ENCODE measurements at regions not wholly inside any gene's neighbourhood (a gene's known extent, or its start where the extent isn't known, plus 50 kb on each side); places are given as distances from the start of the nearest gene placed in this dataset.

DNA sequence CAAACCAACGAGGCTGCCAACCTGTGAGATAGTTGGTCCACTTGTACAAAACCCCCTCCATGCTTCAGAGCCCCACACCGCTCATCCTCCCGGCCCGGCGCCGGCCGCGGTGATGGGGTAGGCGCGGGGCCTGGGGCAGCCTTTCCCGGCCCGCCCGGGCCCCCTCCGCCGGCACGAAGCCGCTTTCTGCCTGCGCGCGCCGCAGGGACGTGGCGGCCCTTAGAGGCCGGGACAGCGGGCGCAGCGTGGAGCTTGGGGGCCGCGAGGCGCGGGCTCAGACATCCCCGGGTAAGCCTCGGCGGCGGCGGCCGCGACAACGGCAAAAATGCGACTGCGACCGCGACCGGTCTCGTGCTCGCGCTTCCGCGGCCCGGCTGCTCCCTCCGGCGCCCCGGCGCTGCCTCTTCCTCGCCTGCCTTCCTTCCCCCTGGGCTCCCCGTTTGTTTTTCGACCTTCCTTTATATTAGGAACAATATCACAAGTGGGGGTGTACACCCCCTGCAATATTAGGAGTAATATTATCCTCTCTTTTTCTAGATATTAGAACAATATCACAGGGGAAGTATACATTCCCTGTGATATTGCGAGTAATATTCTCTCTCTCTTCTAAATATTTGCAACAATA lies 53.9 kb upstream of the CEACAM21 start:
- ChIA-PET POLR2A (interaction anchor here (0.6 to 1.1 kb wide), 2 partner anchors 9 to 44 kb away, joined by 3 to 6 read pairs; no protein-coding TSS in a partner anchor), CTCF (interaction anchor here (0.6 to 1.1 kb wide), 4 partner anchors 9 to 48 kb away, joined by 3 to 6 read pairs (median 4); no protein-coding TSS in a partner anchor)
- H3K36me3 Mint-ChIP-seq (ENCODE audit: low read depth), result no peaks in the 10 kb centered on the region
- peaks cover 14% of the 10 kb centered on the region for H3K27me3 Mint-ChIP-seq
- intact Hi-C loops (cut with DNase I, micrococcal nuclease), result loop anchor here in 1 of 2 experiments (1.0 to 5.0 kb wide), 4 partner anchors 9 to 75 kb away; no protein-coding TSS in a partner anchor
- peak overlapping the region; percentile 66 for H3K4me3 Mint-ChIP-seq
- peaks cover 20% of the 10 kb centered on the region for H3K4me1 Mint-ChIP-seq
- peak; percentile 51 for ATAC-seq
- H3K9me3 Mint-ChIP-seq (ENCODE audit: low read depth), result no peaks in the 10 kb centered on the region
- peak overlapping the region; percentile 89 for H3K27ac Mint-ChIP-seq
- DNase-seq, result peak; percentile 64

- intact Hi-C loops (cut with DNase I, micrococcal nuclease), result no loop called here
- ChIA-PET POLR2A (no interaction called here), CTCF (interaction anchor here (1.0 kb wide), 1 partner anchor 13 kb away, joined by 3 read pairs; no protein-coding TSS in a partner anchor)
- Mint-ChIP-seq H3K9me3 (ENCODE audit: low read depth) (peaks cover 16% of the 10 kb centered on the region), H3K27me3 (peaks cover 6% of the 10 kb centered on the region), H3K4me3 (no peak overlapping the region), H3K4me1 (peaks cover 38% of the 10 kb centered on the region), H3K36me3 (ENCODE audit: low read depth) (peaks cover 9% of the 10 kb centered on the region), H3K27ac (no peak overlapping the region)
- ATAC-seq (no peak), DNase-seq (no peak)
Measured at GRCh38 chr19:41525989-41526388, 50.0 kb upstream of the CEACAM21 start.
